ENCODE measurements at regions not wholly inside any gene's neighbourhood (a gene's known extent, or its start where the extent isn't known, plus 50 kb on each side); places are given as distances from the start of the nearest gene placed in this dataset.

DNA sequence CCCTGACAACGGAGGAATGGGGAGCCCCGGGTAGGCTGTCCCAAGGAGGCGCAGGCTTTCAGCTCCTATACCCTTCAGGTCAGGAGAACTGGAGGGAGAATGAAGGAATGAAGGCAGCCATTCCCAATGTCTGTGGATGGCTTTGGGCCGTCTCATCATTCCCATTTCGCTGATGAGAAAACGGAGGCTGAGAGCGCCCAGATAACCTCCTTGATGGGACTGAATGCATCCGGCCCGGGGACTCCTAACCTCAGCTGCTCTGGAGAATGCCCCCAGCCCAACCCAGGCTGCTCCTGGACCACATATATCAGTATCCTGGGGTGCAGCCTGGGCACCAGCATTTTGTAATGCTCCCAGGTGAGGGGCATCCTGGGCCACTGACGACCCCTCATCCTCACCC lies 52.6 kb upstream of the RNU6ATAC start:
- Histone ChIP-seq H3K36me3 (ENCODE audit: control insufficient read depth in 1 of 2, insufficient read depth in 2 of 2, low read length in 2 of 2) (no peaks in the 10 kb centered on the region), H3K79me2 (ENCODE audit: insufficient read depth, low read length) (no peaks in the 10 kb centered on the region), H3K9ac (ENCODE audit: low read length) (no peak overlapping the region), H3K9me3 (ENCODE audit: control insufficient read depth in 1 of 2, insufficient read depth in 1 of 2, low read depth in 1 of 2, low read length in 2 of 2) (no peaks in the 10 kb centered on the region; a peak in 2 of 4 replicates), H2AFZ (ENCODE audit: low read depth, low read length, poor library complexity, severe bottlenecking) (no peak overlapping the region), H3K9me2 (ENCODE audit: insufficient read depth) (no peaks in the 10 kb centered on the region), H3K27ac (ENCODE audit: low read depth, low read length) (no peak overlapping the region), H3K4me1 (ENCODE audit: control insufficient read depth in 1 of 2, insufficient read depth in 2 of 2, low read length in 2 of 2) (no peaks in the 10 kb centered on the region), H4K20me1 (ENCODE audit: insufficient read depth) (no peaks in the 10 kb centered on the region), H3K4me3 (replicated peaks in 1 of 2; ENCODE audit: low read depth in 1 of 2, low read length in 2 of 2) (no peak overlapping the region), H3K27me3 (ENCODE audit: insufficient read depth, low read length) (no peaks in the 10 kb centered on the region), H3K4me2 (ENCODE audit: low read length) (no peak overlapping the region)
- intact Hi-C loops (cut with micrococcal nuclease): no loop called here
- CTCF ChIA-PET: interaction anchor here (1.6 kb wide), 1 partner anchor 42 kb away, joined by 3 read pairs; no protein-coding TSS in a partner anchor
- DNase-seq (ENCODE audit: low read depth, low spot score) (no peak), ATAC-seq (no peak)
- RAD21 ChIA-PET (ENCODE audit: low non-redundant PET in 1 of 2, low total read pairs in 2 of 2, uncharacterized antibody in 2 of 2, unreplicated experiment in 2 of 2): no interaction called here
- TF ChIP-seq CBX3 (IDR thresholded peaks at IDR 0.05; ENCODE audit: low read depth): no peak
- no peak for TF ChIP-seq FOSL1 (IDR thresholded peaks at IDR 0.05; ENCODE audit: low read depth)
- no peak for TF ChIP-seq SP1 (IDR thresholded peaks at IDR 0.05; ENCODE audit: low read depth)
- no peak for TF ChIP-seq RAD21 (IDR thresholded peaks at IDR 0.05; ENCODE audit: low read depth)
- TF ChIP-seq POLR2A (IDR thresholded peaks at IDR 0.05; ENCODE audit: borderline replicate concordance, extremely low read depth, insufficient read depth, insufficient read length): no peak
- TF ChIP-seq EZH2phosphoT487 (IDR thresholded peaks at IDR 0.05; ENCODE audit: borderline replicate concordance): no peak
- no peak for TF ChIP-seq YY1 (IDR thresholded peaks at IDR 0.05; ENCODE audit: extremely low read depth, insufficient replicate concordance, low read depth, low read length)
- no peak for TF ChIP-seq JUND (IDR thresholded peaks at IDR 0.05)
- no peak for TF ChIP-seq ZNF274 (IDR thresholded peaks at IDR 0.05; ENCODE audit: low read depth, low read length)
- TF ChIP-seq TCF7L2 (IDR thresholded peaks at IDR 0.05; ENCODE audit: borderline replicate concordance, extremely low read depth, insufficient read depth, insufficient read length): no peak
- TF ChIP-seq, protein P1, sequence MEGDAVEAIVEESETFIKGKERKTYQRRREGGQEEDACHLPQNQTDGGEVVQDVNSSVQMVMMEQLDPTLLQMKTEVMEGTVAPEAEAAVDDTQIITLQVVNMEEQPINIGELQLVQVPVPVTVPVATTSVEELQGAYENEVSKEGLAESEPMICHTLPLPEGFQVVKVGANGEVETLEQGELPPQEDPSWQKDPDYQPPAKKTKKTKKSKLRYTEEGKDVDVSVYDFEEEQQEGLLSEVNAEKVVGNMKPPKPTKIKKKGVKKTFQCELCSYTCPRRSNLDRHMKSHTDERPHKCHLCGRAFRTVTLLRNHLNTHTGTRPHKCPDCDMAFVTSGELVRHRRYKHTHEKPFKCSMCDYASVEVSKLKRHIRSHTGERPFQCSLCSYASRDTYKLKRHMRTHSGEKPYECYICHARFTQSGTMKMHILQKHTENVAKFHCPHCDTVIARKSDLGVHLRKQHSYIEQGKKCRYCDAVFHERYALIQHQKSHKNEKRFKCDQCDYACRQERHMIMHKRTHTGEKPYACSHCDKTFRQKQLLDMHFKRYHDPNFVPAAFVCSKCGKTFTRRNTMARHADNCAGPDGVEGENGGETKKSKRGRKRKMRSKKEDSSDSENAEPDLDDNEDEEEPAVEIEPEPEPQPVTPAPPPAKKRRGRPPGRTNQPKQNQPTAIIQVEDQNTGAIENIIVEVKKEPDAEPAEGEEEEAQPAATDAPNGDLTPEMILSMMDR (IDR thresholded peaks at IDR 0.05 in 2 of 3, conservative IDR thresholded peaks at IDR 0.05 in 1 of 3; ENCODE audit: borderline replicate concordance in 1 of 3, insufficient read depth in 1 of 3, low read depth in 2 of 3, low read length in 2 of 3): no peak
- TF ChIP-seq CEBPB (IDR thresholded peaks at IDR 0.05; ENCODE audit: low read depth): no peak
- no peak for TF ChIP-seq EGR1 (IDR thresholded peaks at IDR 0.05; ENCODE audit: low read depth)
- no TSS peak for BruUV-seq (replicated peaks)
- POLR2A ChIA-PET: no interaction called here
